Liver (tissue), 3 donors: ENCODE measurements at regions not wholly inside any gene's neighbourhood (a gene's known extent, or its start where the extent isn't known, plus 50 kb on each side); places are given as distances from the start of the nearest gene placed in this dataset.

Experiments used
- CTCF ChIP-seq: fragments of 150-350 bp; IDR thresholded peaks from 2 replicates; pipeline ENCODE4 v1.5.1; 2017; ENCODE audit warnings: improper control_type of control experiment, low read depth, low read length; ENCODE audit not compliant: missing input control
- EGR1 ChIP-seq, 2 donors: IDR thresholded peaks; 2 replicates each; pipeline ENCODE4 v1.6.1; 2016 to 2018; ENCODE audit warnings: antibody characterized with exemption in 2 of 2, low read depth in 2 of 2
- JUND ChIP-seq, 2 donors: IDR thresholded peaks; 2 replicates each; pipeline ENCODE4 v1.6.1; 2016; ENCODE audit warnings: antibody characterized with exemption in 2 of 2
- REST ChIP-seq: IDR thresholded peaks from 2 replicates; pipeline ENCODE4 v1.6.1; 2016; ENCODE audit warnings: antibody characterized with exemption, mild to moderate bottlenecking
- ZBTB33 ChIP-seq: IDR thresholded peaks from 2 replicates; pipeline ENCODE4 v1.6.1; 2016; ENCODE audit warnings: antibody characterized with exemption
- donor health status: healthy.
- donor health status: healthy.

GRCh38 chr4:145266881-145267280, 86.5 kb upstream of the OTUD4 start:
- TF ChIP-seq CTCF (no peak), EGR1 (IDR thresholded peaks at IDR 0.05; ENCODE audit: low read depth in 2 of 2) (no peak), REST (no peak), JUND (IDR thresholded peaks at IDR 0.05) (no peak), ZBTB33 (no peak)
